ENCODE measurements at regions not wholly inside any gene's neighbourhood (a gene's known extent, or its start where the extent isn't known, plus 50 kb on each side); places are given as distances from the start of the nearest gene placed in this dataset.
"Not testable (repeated sequence)": the region's sequence is repeated elsewhere in the genome, so short reads cannot be mapped to it uniquely, and the experiment has no call there.

DNA sequence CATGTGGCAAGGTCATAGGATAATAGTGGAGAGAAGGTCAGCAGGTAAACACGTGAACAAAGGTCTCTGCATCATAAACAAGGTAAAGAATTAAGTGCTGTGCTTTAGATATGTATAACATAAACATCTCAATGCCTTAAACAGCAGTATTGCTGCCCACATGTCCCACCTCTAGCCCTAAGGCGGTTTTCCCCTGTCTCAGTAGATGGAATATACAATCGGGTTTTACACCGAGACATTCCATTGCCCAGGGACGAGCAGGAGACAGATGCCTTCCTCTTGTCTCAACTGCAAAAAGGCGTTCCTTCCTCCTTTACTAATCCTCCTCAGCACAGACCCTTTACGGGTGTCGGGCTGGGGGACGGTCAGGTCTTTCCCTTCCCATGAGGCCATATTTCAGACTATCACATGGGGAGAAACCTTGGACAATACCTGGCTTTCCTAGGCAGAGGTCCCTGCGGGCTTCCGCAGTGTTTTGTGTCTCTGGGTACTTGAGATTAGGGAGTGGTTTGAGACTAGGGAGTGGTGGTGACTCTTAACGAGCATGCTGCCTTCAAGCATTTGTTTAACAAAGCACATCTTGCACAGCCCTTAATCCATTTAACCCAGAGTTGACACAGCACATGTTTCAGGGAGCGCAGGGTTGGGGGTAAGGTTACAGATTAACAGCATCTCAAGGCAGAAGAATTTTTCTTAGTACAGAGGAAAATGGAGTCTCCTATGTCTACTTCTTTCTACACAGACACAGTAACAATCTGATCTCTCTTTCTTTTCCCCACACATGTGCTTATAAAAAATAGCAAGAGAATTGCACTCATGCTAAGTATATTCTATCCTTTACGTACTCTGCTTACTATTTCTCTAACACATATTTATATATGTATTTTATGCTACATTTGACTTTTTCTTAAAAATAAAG is 347.7 kb upstream of the TMEFF2 start:
- FAIRE-seq; DNase-seq (ENCODE audit: low spot score): not testable (repeated sequence)

DNA sequence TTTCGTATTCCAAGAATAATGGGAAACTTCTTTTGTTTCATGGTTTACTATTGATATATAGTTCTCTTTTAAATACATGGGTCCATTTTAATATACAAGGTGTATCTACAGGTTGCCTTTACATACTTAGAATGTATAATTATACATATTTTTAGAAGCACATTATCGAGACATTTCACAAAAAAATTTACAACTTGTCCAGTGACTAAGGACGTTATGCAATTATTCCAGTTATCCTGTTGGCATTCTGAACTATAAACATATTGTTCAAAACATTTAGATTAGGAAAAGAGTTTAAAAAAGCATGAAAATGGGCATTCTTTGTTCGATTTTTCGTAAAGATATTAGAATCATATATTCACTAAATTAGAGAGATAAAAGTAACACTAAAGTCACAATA is 344.6 kb upstream of the TMEFF2 start:
- DNase-seq (ENCODE audit: low spot score): no peak
- no peak for FAIRE-seq

- no peak for FAIRE-seq
- no peak for DNase-seq (ENCODE audit: low spot score)
These were observed 342.3 kb upstream of the TMEFF2 start for GRCh38 chr2:192536922-192537624.

GRCh38 chr2:192535956-192536921 is 341.5 kb upstream of the TMEFF2 start:
- DNase-seq (ENCODE audit: low spot score): no peak
- no peak for FAIRE-seq

DNA sequence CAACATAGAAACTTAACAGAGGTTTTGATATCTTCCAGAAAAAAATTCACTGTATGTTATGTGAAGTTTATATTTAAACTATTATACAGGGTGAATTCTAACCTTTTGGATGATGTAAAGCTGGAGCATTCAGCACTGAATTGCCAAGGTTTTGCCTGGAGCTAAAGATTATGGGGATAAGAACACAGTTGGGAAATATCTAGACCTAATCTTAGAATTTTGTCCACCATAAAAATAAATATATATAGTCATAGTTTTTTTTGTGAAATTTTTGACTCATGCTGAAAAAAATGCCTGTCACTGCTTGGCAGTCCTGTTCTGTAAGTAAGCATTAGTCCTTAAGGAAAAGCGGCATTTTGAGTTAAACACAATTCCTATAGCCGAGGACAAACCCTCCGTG is 339.3 kb upstream of the TMEFF2 start:
- FAIRE-seq: no peak
- DNase-seq (ENCODE audit: low spot score): no peak

- not testable (repeated sequence) for DNase-seq (ENCODE audit: low spot score); FAIRE-seq
These were observed 330.0 kb upstream of the TMEFF2 start for GRCh38 chr2:192524642-192525251.

- FAIRE-seq; DNase-seq (ENCODE audit: low spot score): not testable (repeated sequence)
These were observed 329.5 kb upstream of the TMEFF2 start for GRCh38 chr2:192524214-192524613.

DNA sequence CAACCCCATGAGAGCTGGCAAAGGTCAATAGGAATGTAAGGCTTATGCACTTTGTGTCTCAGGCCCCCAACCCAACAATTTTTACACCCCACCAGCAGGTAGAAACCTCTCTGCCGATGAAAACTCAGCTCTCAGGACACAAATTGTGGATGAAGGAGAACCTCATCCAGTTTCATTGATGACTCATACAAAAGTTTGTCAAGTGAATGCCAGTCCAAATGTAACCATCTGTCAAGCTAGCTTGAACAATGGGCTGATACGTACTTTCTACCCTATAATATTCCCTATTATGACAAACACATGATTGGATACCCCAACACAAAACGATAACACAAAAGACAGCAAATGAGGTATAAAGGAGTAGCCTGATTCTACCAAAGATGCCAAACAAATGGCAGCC is 321.2 kb upstream of the TMEFF2 start:
- DNase-seq (ENCODE audit: low spot score): no peak
- FAIRE-seq: no peak

DNA sequence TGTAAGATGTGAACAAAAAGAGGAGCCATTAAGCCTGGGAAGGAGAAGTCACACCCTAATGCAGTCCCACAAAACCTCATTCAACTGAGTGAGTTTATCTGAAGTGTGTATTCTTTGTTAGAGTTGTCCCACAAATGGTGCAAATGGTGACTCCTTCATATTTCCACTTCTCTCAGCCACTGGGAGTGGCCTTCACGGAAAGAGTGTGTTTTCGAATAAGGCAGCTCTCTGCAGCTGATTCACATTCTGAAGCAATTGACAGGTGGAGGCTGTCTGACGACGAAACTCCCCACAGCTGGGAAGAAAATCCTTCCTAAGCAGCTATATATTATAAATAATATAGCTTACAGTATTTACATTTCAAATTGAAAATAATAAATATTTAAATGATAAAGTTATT is 318.8 kb upstream of the TMEFF2 start:
- no peak for DNase-seq (ENCODE audit: low spot score)
- FAIRE-seq: no peak

DNA sequence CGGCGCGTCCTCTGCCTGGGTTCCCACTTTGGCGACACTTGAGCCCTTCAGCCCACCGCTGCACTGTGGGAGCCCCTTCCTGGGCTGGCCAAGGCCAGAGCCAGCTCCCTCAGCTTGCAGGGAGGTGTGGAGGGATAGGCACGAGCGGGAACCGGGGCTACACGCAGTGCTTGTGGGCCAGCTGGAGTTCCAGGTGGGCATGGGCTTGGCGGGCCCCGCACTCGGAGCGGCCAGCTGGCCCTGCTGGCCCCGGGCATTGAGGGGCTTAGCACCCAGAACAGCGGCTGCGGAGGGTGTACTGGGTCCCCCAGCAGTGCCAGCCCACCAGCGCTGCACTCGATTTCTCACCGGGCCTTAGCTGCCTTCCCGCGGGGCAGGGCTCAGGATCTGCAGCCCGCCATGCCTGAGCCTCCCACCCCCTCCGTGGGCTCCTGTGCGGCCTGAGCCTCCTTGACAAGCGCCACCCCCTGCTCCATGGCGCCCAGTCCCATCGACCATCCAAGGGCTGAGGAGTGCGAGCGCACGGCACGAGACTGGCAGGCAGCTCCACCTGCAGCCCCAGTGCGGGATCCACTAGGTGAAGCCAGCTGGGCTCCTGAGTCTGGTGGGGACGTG is 313.2 kb upstream of the TMEFF2 start:
- not testable (repeated sequence) for DNase-seq (ENCODE audit: low spot score); FAIRE-seq

GRCh38 chr2:192500550-192501200 is 305.9 kb upstream of the TMEFF2 start:
- FAIRE-seq (peak; percentile 37), DNase-seq (ENCODE audit: low spot score) (peak; percentile 64)

DNA sequence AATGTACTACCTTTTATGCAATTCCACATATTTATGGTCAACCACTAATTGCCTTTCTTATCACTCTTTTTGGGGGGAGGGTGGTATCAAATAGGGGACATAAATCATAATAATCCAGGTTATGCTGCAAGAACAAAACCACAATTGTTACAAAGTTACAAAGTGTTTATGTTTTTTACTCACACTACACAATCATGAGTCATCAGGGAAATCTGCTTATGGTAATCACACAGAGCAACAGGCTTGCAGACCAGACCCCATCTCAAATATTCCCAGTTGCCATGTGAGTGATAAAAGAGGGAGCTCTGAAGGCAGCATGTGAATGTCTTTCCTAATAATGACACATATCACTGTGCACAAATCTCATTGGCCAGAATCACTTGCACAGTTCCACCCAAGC is 304.7 kb upstream of the TMEFF2 start:
- DNase-seq (ENCODE audit: low spot score) (peak; percentile 6), FAIRE-seq (peak; percentile 40)

DNA sequence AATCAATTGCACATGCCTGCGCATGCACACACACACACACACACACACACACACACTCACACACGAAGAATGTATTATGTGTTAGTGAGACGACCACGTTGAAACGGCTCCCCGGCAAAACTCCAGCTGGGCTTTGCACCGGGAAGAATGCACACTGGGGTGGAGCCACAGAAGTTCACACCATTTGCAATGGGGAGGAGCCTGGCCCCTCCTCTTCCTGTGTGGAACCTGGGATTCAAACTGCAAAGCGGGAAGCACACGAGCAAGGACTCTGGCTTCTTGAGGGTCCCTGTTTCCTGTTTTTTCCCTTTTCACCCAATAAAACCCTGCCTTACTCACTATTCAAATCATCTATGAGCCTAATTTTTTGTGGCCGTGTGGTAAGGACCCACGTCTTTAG is 304.0 kb upstream of the TMEFF2 start:
- no peak for FAIRE-seq
- no peak for DNase-seq (ENCODE audit: low spot score)

- DNase-seq (ENCODE audit: low spot score); FAIRE-seq: not testable (repeated sequence)
These were observed 293.4 kb upstream of the TMEFF2 start for GRCh38 chr2:192488158-192488557.

DNA sequence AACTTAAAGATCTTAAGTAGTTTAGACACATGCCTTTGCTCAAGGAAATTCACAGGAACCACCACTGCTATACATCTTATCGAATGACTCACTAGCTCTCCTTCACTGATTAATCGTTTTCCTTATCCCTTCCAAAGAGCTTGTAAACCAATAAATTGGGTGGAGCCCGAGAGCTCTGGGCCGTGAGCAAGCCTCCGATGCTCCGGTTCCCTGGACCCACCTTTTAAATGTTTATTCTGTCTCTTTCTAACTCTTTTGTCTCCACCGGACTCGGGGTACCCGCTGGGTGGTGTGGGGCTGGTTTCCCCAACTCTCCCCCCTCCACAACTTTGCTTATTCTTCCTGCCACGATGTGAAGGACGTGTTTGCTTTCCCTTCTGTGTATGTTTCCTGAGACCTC is 292.9 kb upstream of the TMEFF2 start:
- FAIRE-seq (no peak), DNase-seq (ENCODE audit: low spot score) (no peak)

- FAIRE-seq: no peak
These were observed 290.2 kb upstream of the TMEFF2 start for GRCh38 chr2:192484903-192485302.

GRCh38 chr2:192480984-192481383 is 286.3 kb upstream of the TMEFF2 start:
- no peak for DNase-seq (ENCODE audit: low spot score)
- no peak for FAIRE-seq

More at GRCh38 chr2:192484903-192485302, 290.2 kb upstream of the TMEFF2 start:
- DNase-seq (ENCODE audit: low spot score): no peak

DNA sequence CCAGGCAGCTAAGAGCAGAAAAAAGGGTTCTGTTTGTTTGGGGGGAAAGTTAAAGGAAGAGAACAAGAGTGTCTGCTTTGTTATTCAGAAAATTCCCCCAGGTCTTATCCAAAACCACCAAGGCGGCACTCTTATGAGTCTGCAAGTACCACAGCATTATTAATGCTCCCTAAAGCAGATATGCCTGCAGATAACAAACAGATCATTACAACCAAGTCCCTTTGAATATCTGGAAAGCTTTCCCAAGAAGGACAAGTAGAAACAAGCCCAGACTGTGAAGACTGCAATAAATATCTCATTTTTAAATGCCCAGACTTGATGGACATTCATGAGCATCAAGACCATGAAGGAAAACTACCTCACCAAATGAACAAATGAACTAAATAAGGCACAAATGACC is 278.6 kb upstream of the TMEFF2 start:
- DNase-seq (ENCODE audit: low spot score) (no peak), FAIRE-seq (no peak)

- DNase-seq (ENCODE audit: low spot score) (no peak), FAIRE-seq (no peak)
These were observed 277.2 kb upstream of the TMEFF2 start for GRCh38 chr2:192471982-192472381.

DNA sequence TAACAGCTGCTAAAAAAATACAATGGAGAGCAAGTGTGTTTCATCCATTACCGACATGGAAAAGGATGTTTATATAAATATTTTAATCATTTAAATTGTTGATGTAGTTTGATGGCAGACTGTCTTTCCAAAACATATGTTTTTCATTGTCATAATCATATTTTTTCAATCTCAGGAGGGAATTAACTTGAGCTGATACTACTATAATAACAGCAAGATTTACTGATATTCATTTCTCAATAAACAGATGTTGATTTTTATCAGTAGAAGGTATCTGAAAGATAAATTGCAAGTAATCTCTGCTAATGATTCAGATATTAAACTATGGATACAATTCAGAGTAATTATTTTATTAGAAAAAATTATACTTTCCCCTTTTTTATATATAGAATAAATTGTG is 274.9 kb upstream of the TMEFF2 start:
- DNase-seq (ENCODE audit: low spot score): no peak
- FAIRE-seq: no peak
